LoVo (cell line): ENCODE measurements at regions not wholly inside any gene's neighbourhood (a gene's known extent, or its start where the extent isn't known, plus 50 kb on each side); places are given as distances from the start of the nearest gene placed in this dataset.

Source experiments
- DNase-seq: peaks from one replicate; pipeline ENCODE4 v3.0.0-alpha.2; 2016; ENCODE audit warnings: low spot score

DNA sequence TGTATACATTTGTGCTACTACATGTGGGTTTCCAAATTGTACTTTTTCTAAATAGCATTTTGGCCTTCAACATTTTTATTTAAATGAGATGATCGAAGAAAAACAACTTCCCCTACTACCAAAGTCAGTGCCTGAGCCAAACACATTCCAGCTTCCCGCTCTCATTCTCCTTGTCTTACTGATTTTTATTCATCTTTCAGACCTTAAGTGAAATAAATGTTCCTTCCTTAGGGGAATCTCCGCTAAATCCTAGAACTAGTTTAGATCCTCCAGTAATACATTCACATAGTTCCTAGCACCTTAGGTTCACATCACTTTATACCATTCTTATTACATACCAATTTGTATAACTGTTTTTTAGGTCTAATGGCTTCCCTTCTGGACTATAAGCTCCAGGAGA is 122.3 kb upstream of the COL3A1 start:
- DNase-seq = no peak

- DNase-seq = no peak
These were observed 121.4 kb upstream of the COL3A1 start for GRCh38 chr2:188852772-188853171.

DNA sequence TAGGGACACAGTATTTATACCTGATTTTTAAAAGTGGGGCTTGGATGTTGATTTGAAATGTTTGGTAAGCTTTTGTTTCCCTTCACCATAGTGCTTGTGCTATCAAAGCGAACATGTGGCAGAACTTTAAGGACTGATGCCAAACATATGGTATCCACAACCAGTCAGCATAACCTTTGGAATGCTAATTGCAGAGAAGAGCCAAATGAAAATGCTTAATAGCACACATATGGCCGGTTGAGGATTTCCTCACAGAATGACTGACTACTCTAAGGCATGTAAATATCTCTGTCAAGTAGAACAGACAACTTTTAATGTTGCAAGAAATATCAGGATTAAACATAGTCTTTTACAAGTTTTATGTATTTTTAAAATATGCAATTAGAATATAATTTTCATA is 120.9 kb upstream of the COL3A1 start:
- no peak for DNase-seq

GRCh38 chr2:188865681-188866080 is 108.5 kb upstream of the COL3A1 start:
- no peak for DNase-seq

DNA sequence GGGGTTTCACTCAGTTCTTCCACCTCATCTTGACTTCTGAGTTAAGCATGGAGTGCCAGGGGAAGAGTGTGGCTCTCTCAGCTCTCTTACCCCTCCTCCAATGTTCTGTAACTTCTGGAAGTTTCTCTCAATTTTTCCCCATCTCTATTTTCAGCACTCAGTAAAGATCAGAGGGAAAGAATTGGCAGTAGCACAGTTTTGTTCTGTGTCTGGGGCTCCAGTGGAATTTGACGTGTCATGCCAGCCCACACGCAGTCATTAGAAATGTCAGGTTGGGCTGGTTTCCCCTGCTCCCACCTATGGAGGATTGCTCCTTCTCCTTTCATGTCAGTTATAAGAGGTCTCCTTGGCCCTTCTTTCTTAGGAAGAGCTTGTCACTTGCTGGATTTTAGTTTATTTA is 104.6 kb upstream of the COL3A1 start:
- DNase-seq = no peak

- DNase-seq = no peak
These were observed 103.9 kb upstream of the COL3A1 start for GRCh38 chr2:188870289-188870688.

GRCh38 chr2:188875104-188875503 is 99.1 kb upstream of the COL3A1 start:
- DNase-seq = no peak

DNA sequence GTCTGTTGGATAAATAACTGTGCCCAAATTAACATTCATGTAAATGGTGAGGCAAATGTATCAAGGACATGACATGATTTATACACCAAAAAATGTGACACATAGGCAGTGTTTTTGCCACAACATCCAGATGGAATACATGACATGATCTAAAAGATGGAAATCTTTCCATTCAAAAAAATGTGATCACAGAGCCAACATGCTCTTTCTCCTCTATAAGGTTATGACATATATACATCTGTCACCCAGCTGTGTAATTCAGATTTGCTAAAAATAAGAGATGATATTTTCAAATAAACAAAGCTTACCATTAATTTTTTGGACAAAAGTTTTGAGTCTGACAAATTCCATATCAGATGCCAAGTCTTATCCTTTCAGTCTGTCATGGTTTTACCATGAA is 95.5 kb upstream of the COL3A1 start:
- no peak for DNase-seq

DNA sequence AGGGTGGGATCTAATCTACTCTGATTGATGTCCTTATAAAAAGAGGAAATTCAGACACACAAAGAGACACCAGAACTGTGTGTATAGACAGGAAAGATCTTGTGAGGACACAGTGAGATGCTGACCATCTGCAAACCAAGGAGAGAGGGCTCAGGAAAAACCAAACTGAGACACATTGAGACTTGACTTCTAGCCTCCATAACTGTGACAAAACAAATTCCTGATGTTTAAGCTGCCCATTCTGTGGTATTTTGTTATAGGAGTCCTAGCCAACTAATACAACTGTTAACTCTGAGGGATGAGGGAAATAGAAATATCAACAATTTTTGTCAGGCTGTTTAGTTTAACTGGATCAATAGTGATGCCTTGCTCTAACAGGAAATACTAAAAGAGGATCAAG is 93.4 kb upstream of the COL3A1 start:
- no peak for DNase-seq

- no peak for DNase-seq
These were observed 92.7 kb upstream of the COL3A1 start for GRCh38 chr2:188881434-188881833.

DNA sequence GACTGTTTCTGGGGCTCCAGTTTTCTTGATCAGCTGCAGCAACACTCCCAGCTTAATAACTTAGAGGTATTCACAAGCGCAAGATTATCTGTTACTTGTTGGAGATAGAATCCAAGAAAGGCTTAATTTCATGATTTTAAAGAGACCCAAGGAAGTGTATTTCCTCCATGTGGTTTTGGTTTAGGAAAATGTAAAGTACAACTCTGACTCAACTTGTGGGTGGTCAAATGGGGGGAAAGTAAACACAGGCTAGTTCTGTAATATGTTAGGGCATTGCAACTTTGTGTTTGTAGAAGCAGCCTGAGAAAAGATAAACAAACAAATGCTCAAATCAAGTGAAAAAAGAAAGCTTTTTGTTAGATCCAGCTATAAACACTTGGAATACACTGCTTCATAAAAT is 90.1 kb upstream of the COL3A1 start:
- no peak for DNase-seq

DNA sequence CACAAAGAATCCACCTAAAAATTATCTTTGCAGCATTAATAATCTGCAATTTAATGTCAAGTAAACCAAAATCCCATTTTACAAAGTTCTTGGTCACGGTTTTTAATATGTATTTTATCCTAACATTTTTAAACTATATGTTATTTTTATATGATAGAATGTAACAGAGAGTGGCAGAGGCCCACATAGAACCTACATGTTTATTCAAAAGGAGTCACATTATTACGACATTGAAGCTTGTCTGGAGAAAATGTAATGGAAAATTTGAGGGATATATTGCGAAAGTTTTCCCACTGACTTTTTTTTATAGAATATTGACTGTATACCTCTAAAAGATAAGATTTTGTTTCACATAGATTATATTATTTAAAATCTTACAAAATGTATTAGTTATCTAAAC is 89.7 kb upstream of the COL3A1 start:
- no peak for DNase-seq

DNA sequence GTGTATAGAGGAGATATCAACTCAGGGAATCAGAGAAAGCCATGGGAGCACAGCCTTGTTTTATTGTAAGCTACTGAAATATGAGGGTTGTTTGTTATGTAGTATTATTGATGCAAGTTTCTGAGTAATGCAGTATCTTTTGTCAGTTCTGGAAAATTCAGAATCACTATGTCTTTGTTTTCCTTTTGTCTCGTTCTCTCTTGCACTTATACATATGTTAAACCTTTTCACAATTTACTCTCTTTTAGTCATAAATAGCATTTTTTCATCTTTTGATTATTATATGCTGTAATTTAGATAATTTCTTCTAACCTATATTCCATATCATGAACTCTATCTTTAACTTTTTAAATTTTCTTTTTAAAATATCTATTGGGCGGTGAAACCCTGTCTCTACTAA is 85.0 kb upstream of the COL3A1 start:
- DNase-seq = no peak

GRCh38 chr2:188890755-188891154 is 83.4 kb upstream of the COL3A1 start:
- DNase-seq = no peak

GRCh38 chr2:188892636-188893035 is 81.5 kb upstream of the COL3A1 start:
- DNase-seq = no peak

DNA sequence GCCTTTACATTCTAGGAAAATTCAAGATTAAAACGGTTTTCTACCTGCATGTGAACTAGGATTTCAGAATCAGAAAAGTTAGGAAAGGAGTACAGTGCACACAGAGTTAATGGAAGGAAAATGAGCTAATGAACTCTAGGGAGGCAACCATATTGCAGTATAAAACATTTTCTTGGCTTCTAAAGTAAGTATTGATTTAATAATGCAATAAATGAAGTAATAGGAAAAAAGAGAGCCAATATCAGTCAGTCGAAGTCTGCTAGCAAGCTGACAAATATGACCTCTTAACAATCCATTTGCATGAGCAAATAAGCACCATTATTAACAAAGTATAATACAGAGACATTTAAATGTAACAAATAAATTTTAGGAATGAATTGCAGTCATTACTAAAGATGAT is 80.2 kb upstream of the COL3A1 start:
- no peak for DNase-seq

DNA sequence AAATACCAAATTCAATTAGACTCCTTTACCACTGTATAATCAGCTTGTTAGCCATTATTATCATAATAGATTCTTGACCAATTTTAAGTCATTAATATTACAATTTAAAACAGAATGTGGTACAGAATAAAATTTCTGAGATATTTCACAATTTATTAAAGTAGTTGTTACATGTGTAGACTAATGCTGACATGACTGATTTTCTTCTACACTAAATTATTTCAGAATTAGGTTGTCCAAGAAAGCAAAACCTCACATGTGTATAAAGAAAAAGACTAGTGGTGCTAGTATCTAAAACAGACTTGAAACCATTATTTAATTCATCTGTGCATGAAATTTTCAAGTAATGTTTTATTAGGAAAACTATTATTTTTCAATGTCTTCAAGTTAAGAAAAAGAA is 79.2 kb upstream of the COL3A1 start:
- no peak for DNase-seq

DNA sequence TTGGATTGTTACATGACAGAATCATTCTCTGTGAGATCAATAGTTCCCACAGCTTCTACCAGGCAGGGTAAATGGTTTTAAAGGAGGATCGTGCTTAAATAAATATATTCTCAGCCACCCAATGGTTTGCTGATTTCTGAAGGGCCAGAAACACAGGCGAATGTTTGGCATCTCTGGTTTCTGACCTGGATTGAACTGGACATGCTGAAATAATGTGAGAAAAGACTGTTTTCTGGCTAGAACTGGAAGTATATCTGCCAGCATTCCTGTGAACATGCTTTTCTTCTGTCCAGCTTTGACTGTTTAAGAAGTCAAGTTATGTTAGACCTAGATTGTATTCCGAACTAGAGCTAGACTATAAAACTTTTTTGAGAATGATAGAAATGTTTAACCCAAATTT is 77.1 kb upstream of the COL3A1 start:
- no peak for DNase-seq

DNA sequence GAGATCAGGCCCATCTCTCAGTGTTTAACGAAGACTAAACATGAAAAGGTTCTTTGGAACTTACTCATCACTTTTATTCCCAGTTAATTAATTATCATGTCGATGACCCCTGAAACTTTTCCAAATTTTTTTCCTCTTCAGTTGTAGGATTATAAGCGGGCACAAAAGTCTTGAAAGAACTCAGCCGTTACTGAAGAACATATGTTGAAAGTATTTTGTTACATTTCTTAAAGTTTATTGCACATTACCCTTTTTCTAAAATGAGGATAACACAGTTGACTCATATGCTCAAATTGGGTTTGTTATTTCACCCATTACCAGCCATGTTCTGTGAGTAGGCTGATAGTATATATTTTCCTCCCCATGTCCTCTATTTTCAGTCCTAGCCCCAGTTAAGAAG is 75.9 kb upstream of the COL3A1 start:
- DNase-seq = no peak

DNA sequence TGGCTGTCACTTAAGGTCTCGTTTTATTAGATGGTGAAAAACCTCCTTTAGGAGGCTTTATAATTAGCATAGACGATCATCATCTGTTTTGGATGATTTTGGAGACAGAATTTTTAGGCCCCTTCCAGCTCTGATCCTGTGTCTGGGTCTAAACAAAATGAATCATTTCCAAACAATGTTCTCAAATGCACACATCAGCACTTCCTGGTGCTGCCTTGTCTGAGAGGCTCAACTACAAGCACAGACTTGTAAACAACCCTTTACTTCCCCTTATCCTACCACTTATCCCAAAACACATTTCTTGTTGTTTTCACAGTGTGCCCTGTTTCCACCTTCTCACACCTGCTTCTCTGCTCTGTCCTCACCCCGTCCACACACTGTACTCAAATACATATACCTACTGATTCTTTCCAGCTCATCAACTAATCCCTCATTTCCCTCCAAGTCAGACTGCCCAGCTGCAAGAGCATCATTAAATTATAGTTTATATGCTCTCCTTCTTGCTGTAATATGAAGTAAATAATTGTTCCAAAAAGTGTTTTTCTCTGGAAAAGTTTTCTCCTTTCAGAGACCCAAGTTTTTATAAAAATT is 71.2 kb upstream of the COL3A1 start:
- DNase-seq = no peak

DNA sequence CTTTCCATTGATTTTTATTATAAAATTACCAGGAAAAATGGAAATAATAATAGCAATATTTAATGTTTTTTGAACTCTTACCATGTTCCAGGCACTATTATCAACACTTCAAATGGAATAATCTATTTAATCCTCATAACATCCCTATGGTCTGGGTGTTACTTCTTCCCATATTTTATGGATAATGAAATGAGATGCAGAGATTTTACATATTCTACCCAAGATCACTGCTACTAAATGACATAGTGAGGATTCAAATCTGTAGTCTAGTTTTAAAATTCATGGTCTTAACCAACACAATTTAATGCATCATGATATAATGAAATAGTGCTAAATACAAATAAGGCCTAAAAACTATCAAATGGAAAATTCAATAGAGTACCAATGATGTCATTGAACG is 70.4 kb upstream of the COL3A1 start:
- DNase-seq = no peak

- no peak for DNase-seq
These were observed 65.1 kb upstream of the COL3A1 start for GRCh38 chr2:188909036-188909435.

- DNase-seq = no peak
These were observed 57.4 kb upstream of the COL3A1 start for GRCh38 chr2:188916736-188917135.

- DNase-seq = no peak
These were observed 56.5 kb upstream of the COL3A1 start for GRCh38 chr2:188917632-188918031.

GRCh38 chr2:188919824-188920223 is 54.3 kb upstream of the COL3A1 start:
- DNase-seq = no peak
